ENCODE measurements at regions not wholly inside any gene's neighbourhood (a gene's known extent, or its start where the extent isn't known, plus 50 kb on each side); places are given as distances from the start of the nearest gene placed in this dataset.

DNA sequence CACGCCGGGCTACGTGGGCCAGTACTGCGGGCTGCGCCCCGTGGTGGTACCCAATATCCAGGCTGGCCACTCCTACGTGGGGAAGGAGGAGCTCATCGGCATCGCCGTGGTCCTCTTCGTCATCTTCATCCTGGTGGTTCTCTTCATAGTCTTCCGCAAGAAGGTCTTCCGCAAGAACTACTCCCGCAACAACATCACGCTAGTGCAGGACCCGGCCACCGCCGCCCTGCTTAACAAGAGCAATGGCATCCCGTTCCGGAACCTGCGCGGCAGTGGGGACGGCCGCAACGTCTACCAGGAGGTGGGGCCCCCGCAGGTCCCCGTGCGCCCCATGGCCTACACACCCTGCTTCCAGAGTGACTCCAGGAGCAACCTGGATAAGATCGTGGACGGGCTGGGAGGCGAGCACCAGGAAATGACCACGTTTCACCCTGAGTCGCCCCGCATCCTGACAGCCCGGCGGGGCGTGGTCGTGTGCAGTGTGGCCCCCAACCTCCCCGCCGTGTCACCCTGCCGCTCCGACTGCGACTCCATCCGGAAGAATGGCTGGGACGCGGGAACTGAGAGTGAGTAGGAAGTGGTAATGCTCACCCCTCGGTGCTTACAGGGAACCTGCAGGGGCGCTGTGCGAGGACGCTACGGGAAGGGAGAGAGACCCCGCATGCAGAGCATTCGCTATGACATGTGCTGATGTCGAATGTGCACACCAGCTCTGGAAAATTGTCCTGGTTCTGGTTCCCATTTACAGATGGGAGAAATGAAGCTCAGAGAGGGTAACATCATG is 86.4 kb upstream of the MTNR1B start:
- DNase-seq: no peak

DNA sequence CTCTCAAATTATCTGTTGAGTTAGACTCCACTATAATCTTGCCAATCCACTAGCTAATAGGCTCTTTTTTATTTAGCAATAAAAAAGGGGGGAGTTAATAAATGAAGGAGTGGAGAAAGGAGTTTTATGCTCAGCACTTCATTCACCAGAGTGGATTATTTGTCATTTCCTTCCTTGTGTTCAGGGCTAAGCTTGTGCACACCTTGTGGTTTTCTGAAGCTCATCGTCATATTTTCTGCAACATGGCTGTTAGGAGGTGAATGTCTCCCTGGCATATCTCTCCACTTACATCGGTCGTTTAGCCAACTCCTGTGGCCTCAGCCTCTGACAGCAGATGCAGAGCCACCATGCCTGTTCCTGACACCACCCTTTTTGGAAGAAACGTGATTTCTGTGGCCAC is 83.9 kb upstream of the MTNR1B start:
- DNase-seq: no peak

DNA sequence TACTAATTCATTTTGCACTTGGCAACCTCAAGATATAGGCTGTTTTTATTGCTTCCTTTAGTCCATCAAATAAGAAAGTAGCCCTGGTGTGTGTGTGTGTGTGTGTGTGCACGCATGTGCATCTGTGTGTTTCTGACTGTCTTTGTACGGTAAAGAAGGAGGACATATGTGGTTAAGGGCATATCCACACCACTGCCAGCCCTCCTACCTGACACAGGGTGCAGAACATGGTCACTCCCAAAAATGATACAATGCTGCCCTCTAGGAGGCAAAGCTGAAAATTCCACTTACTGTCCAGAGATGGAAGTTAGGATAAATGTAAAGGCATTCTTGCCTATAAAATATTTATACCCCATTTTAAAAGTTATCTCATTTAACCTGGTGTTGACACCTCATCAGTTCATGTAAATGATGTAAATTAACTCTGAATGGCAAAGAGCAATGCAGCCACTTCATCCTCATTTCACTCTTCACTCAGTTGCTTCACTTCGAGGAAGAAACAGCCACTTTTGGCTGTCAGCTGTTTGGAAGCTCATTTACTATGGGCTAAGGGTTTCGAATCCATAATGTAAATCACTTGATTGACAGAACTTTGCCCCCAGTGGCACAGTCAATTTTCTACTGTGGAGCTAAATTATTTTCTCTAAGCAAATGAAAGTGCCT is 83.1 kb upstream of the MTNR1B start:
- DNase-seq: peak; percentile 61

DNA sequence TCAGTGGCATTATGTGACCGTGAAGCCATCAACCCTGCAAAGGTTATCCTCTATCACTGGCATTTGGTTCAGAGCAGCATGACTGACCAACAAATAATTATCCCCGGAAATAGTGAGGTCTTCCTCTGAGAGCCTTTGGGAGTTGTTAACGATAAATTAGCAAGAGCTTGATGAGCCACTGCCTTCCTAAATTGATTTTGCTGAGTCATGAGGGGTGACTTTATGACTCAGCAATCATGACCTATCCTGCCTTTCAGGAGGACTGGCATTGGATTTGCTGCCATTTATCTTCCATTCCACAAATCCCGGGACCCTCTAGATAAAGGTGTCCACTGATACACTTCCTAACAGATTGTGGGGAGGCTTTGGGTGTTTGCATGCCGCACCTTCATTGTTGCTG is 80.8 kb upstream of the MTNR1B start:
- DNase-seq: no peak

DNA sequence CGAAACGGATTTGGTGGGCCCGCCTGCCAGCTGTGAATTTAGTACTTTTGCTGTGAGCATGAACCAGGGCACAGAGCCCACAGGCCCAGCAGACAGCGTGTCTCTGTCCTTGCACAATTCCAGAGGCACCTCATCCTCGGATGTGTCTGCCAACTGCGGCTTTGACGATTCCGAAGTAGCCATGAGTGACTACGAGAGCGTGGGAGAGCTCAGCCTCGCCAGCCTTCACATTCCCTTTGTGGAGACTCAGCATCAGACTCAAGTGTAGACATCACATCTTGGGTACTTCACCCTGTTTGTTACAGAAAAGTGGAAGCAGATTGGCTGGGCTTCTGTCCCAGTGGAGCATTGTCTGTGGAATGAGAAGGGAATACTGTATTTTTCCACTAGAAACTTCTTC is 78.6 kb upstream of the MTNR1B start:
- DNase-seq: no peak

DNA sequence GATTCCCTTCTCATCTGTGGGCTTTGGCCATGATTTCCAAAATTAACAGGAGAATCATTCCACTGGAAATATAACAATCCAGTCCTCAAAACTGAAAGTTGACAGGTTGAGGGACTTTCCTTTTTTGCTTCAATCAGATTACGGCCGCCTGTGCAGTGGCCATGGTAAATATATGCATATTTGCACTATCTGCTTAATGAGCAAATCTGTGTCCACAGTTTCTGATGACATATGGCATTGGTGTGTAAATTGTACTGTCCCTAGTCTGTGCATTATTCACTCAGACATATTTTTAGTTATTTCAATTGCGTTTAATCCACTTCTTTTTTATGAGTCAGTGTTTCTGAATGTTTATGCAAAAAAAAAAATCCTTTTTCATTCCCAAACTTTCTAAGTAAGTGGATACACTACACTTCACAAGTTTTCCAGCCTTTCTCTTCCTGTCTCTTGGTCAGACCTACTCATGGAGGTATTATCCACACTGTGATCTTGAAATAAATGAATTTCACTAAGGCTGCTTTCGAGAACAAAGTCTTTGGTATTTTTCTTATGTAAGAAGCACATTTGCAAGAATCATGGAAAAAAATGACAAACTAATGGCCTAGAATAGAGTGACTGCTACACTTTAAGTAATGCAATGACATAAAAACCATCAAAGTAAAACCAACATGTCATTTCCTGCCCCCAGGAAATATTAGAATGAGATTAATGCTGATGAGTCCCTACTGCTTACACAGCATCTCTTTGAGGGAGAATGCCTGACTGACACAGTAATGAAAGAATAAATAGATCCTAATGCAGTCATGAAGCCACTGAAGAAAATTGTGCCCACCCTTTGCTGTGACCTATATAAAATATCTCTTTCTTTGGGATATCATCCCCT is 76.4 kb upstream of the MTNR1B start:
- DNase-seq: peak; percentile 22

DNA sequence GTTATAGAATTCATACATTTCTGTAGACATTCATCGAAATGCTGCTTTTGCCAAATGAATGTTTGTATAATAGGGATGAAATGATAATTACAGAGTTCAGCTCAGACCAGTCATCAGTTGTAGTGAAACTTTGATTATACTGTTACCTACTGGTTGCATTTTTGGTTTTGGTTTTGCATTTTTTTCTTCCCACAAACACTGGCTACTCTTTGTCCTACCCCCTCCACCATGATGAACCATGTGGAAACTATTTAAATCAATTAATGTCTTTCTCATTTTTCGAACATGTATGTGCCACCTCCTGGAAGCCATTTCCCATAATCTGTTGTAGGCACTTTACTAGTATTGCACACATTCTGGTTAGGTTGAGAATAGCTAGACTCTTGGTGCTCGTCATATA is 75.3 kb upstream of the MTNR1B start:
- peak; percentile 74 for DNase-seq

DNA sequence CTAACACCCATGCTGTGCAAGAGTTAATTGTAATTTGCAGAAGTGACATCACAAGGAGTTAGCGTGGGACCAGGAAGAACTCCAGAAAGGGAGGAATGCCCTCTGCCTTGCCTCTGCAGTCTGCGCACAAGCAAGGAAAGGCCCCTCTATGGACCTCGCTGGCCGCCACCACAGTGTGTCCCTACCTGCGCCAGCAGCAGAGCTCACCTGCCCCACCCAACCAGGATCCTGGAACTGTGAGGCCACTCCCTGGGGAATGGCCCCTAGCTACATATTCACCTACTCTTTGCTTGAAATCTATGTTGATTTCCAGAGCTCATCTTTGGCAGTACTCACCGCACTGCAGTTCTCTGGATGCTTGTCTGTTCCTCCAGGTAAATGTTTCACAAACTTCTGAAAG is 72.0 kb upstream of the MTNR1B start:
- no peak for DNase-seq

DNA sequence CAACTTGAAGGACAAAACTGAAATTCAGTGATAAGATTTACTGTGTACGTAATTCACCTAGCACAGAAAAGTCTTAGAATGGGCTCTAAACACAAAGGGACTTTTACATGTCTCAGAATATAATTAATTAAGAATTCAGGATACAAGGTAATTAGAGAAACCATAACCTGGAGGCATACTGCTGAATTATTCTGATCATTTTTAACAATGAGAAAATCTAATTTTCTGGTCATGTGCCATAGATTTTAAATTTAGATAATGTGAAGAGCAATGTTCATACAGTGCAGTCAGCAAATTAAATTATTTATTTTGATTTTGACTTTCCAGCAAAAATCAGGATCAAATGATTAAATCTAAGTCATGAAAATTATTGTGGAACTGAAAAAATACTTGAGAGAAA is 67.0 kb upstream of the MTNR1B start:
- no peak for DNase-seq

DNA sequence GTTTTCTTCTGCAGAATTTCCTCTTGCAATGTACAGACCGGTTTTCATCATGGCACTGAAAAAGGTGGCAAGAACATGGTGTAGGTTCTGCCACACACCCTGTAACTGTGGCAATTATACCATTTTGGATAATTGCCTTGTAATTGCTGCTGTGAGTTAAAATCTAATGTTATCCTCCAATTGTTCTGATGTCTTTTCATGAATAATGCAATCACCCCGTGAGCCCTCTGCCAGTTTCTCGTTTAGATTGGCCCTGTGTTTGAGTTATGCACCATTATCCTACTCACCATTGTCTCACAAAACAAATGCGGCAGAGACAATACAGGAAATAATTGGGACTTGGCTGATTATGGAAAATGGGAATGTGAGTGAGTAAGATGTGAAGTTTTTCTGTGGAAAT is 61.8 kb upstream of the MTNR1B start:
- no peak for DNase-seq

DNA sequence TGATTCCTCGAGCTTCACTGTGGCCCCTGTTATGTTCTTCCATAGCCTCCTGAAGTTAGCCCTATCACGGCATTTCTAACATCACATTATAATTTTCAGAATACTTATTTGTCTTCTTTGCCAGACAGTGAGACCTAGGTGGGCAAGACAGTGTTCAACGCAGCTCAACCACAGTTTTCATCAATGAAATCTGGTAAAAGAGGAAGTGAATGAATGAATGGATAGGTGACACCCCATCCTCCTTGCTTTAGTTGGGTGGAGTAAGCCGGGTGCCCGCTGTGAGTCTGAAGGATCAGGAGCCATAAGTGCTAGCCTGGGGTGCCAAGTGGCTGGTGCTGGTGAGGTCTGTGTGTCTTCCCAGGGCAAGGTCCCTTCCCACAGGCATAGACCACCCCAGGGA is 60.2 kb upstream of the MTNR1B start:
- DNase-seq: no peak

DNA sequence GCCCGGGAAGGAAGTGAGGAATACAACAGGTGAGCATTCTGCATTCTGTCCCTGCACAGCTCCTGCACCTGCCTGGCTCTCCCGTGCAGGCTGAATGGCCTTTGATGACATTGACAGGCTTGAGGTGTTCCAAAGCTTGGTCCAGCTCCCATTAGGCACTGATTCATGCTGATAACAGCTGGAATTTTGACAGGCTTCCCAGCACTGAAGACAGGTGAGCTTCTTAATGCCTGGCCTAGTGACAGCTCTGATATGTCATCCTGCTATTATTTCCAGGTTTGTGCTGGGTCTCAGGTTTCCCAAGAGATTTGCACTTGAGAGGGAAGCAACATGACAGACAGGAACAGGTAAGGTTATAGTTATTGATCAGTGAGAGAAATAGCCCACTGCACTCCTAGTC is 58.0 kb upstream of the MTNR1B start:
- DNase-seq: no peak

DNA sequence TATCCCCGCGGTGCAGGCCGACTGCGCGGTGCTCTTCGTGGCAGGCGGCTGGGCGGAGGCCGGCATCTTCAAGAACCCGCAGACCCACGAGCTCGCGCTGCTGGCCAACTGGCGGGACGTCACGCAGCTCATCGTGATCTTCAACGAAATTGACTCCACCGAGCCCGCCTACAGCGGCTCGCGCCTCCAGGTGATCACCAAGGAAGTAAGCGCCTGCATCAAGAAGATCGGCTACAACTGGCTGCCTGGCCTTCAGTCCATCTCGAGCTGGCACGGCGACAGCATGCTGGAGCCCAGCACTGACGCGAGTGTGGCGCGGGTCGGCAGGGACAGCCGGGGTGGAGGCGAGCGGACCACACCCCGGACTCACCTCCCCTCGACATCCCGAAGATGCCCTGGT is 53.9 kb upstream of the MTNR1B start:
- no peak for DNase-seq

DNA sequence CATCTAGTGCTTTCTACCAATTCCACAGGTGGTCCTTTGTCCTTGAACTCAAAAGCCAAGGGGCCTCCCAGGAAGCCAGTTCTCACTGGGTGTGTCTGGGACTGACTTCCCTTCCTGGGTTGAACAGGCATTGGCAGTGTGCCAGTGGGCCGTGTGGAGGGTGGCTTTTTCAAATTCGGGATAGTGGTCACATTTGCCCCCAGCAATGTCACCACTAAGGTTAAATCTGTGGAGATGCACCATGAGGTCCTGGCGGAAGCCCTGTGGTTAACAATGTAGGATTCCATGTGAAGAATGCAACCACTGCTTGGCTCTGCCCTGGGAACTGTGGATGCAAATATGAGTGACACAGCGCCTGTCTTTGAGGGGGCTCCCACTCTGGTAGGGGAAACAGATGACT is 53.2 kb upstream of the MTNR1B start:
- DNase-seq: no peak

DNA sequence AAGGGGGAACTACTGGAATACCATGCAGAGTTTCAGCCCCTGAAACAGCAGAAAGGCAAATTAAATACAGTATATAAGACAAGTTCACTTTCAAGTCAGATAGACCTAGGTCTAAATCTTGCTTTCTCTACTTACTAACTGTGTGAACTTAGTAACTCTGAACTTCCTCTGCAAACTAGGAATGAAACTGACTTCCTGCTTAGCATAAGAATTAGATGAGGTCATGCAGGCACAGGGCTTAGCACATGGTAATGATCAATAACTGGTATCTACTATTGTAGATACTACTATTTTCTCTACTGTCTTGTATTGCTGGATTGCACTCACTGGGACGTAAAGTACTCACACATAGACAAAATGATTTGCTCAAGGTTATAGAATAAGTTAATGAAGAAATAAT is 51.5 kb upstream of the MTNR1B start:
- no peak for DNase-seq

DNA sequence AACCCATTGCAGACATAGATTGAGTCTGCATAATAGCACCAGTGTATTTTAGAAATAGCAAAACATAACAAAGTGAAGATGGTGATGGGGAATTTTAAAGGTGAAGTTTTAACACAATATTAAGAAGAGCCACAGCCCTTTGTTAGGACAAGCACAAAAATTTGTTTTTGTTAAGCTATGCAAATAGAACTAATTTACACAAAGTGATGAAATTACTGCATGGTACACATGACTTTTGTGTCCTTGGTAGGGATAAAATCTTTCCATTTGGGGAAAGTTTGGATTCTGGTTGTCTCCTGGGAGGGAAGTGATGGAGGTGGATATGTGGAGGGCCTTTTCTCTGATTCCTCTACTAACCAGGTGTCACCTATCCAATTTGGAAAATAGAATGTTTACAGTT is 50.4 kb upstream of the MTNR1B start:
- DNase-seq: no peak

All from fibroblast of skin of right quadriceps (primary cell).